GM19240 (cell line): ENCODE measurements at regions not wholly inside any gene's neighbourhood (a gene's known extent, or its start where the extent isn't known, plus 50 kb on each side); places are given as distances from the start of the nearest gene placed in this dataset.

ENCODE experiments used
- DNase-seq: peaks from one replicate; pipeline ENCODE4 v3.0.0; 2011; ENCODE audit warnings: low spot score; ENCODE audit not compliant: insufficient read length

- DNase-seq: no peak
These were observed 355.3 kb upstream of the ZNF385D start for GRCh38 chr3:22106213-22106896.

GRCh38 chr3:22111226-22111625, 360.2 kb upstream of the ZNF385D start:
- no peak for DNase-seq

- DNase-seq: no peak
These were observed 362.4 kb upstream of the ZNF385D start for GRCh38 chr3:22113453-22113852.

- no peak for DNase-seq
These were observed 364.6 kb upstream of the ZNF385D start for GRCh38 chr3:22115581-22115980.

GRCh38 chr3:22117091-22117490, 366.1 kb upstream of the ZNF385D start:
- no peak for DNase-seq

- no peak for DNase-seq
These were observed 366.8 kb upstream of the ZNF385D start for GRCh38 chr3:22117751-22118346.

GRCh38 chr3:22118542-22118941, 367.5 kb upstream of the ZNF385D start:
- DNase-seq: no peak

GRCh38 chr3:22121068-22121701, 370.2 kb upstream of the ZNF385D start:
- DNase-seq: no peak

- no peak for DNase-seq
These were observed 371.6 kb upstream of the ZNF385D start for GRCh38 chr3:22122567-22122966.

- DNase-seq: no peak
These were observed 378.1 kb upstream of the ZNF385D start for GRCh38 chr3:22129101-22129500.

- DNase-seq: no peak
These were observed 390.8 kb upstream of the ZNF385D start for GRCh38 chr3:22141769-22142168.

GRCh38 chr3:22147161-22147560, 396.2 kb upstream of the ZNF385D start:
- no peak for DNase-seq

- DNase-seq: no peak
These were observed 405.9 kb upstream of the ZNF385D start for GRCh38 chr3:22156868-22157267.

- DNase-seq: no peak
These were observed 406.8 kb upstream of the ZNF385D start for GRCh38 chr3:22157848-22158247.

GRCh38 chr3:22159004-22159695, 408.1 kb upstream of the ZNF385D start:
- DNase-seq: no peak

GRCh38 chr3:22161315-22161714, 410.3 kb upstream of the ZNF385D start:
- no peak for DNase-seq

GRCh38 chr3:22170370-22170769, 419.4 kb upstream of the ZNF385D start:
- DNase-seq: no peak

GRCh38 chr3:22172964-22173363, 422.0 kb upstream of the ZNF385D start:
- no peak for DNase-seq

- DNase-seq: no peak
These were observed 424.9 kb upstream of the ZNF385D start for GRCh38 chr3:22175947-22176346.

GRCh38 chr3:22176911-22177310, 425.9 kb upstream of the ZNF385D start:
- DNase-seq: no peak

GRCh38 chr3:22189616-22190015, 438.6 kb upstream of the ZNF385D start:
- DNase-seq: no peak

- no peak for DNase-seq
These were observed 448.1 kb upstream of the ZNF385D start for GRCh38 chr3:22199095-22199494.
